ENCODE measurements at regions not wholly inside any gene's neighbourhood (a gene's known extent, or its start where the extent isn't known, plus 50 kb on each side); places are given as distances from the start of the nearest gene placed in this dataset.

- DNase-seq (ENCODE audit: low read depth in 3 of 3, low spot score in 1 of 3) = no peak
Observed at GRCh38 chr1:220979371-220979770, 100.1 kb downstream of the HLX start.

GRCh38 chr1:220982686-220983085 lies 103.4 kb downstream of the HLX start:
- DNase-seq (ENCODE audit: low read depth in 3 of 3, low spot score in 1 of 3) = no peak

GRCh38 chr1:220983877-220984635 lies 104.8 kb downstream of the HLX start:
- DNase-seq (ENCODE audit: low read depth in 3 of 3, low spot score in 1 of 3) = no peak

- no peak for DNase-seq (ENCODE audit: low read depth in 3 of 3, low spot score in 1 of 3)
Observed at GRCh38 chr1:220990427-220991339, 111.4 kb downstream of the HLX start.

GRCh38 chr1:220991506-220991905 lies 112.3 kb downstream of the HLX start:
- DNase-seq (ENCODE audit: low read depth in 3 of 3, low spot score in 1 of 3) = no peak

- DNase-seq (ENCODE audit: low read depth in 3 of 3, low spot score in 1 of 3) = no peak
Observed at GRCh38 chr1:220991959-220992704, 112.9 kb downstream of the HLX start.

GRCh38 chr1:220992705-220993052 lies 113.4 kb downstream of the HLX start:
- DNase-seq (ENCODE audit: low read depth in 3 of 3, low spot score in 1 of 3) = no peak

- DNase-seq (ENCODE audit: low read depth in 3 of 3, low spot score in 1 of 3) = no peak
Observed at GRCh38 chr1:220994671-220995070, 115.4 kb downstream of the HLX start.

- DNase-seq (ENCODE audit: low read depth in 3 of 3, low spot score in 1 of 3) = no peak
Observed at GRCh38 chr1:220997791-220998190, 118.5 kb downstream of the HLX start.

GRCh38 chr1:220999872-221000863 lies 120.9 kb downstream of the HLX start:
- no peak for DNase-seq (ENCODE audit: low read depth in 3 of 3, low spot score in 1 of 3)

- DNase-seq (ENCODE audit: low read depth in 3 of 3, low spot score in 1 of 3) = no peak
Observed at GRCh38 chr1:221001167-221001566, 121.9 kb downstream of the HLX start.

GRCh38 chr1:221002601-221003000 lies 123.4 kb downstream of the HLX start:
- no peak for DNase-seq (ENCODE audit: low read depth in 3 of 3, low spot score in 1 of 3)

- no peak for DNase-seq (ENCODE audit: low read depth in 3 of 3, low spot score in 1 of 3)
Observed at GRCh38 chr1:221011145-221011544, 131.9 kb downstream of the HLX start.

GRCh38 chr1:221012120-221012519 lies 132.9 kb downstream of the HLX start:
- DNase-seq (ENCODE audit: low read depth in 3 of 3, low spot score in 1 of 3) = no peak

GRCh38 chr1:221013691-221014660 lies 134.7 kb downstream of the HLX start:
- no peak for DNase-seq (ENCODE audit: low read depth in 3 of 3, low spot score in 1 of 3)

- no peak for DNase-seq (ENCODE audit: low read depth in 3 of 3, low spot score in 1 of 3)
Observed at GRCh38 chr1:221015159-221015790, 136.0 kb downstream of the HLX start.

- DNase-seq (ENCODE audit: low read depth in 3 of 3, low spot score in 1 of 3) = no peak
Observed at GRCh38 chr1:221016751-221017150, 137.5 kb downstream of the HLX start.

GRCh38 chr1:221018414-221018813 lies 139.2 kb downstream of the HLX start:
- no peak for DNase-seq (ENCODE audit: low read depth in 3 of 3, low spot score in 1 of 3)

- no peak for DNase-seq (ENCODE audit: low read depth in 3 of 3, low spot score in 1 of 3)
Observed at GRCh38 chr1:221022331-221022730, 143.1 kb downstream of the HLX start.
